WTC11 (cell line): ENCODE measurements at regions not wholly inside any gene's neighbourhood (a gene's known extent, or its start where the extent isn't known, plus 50 kb on each side); places are given as distances from the start of the nearest gene placed in this dataset.

Source experiments
- ATAC-seq: fragments of 200-7000 bp; cut with Tn5 transposase; 2 replicates; pipeline ENCODE4 v1.10.0; 2021; ENCODE audit warnings: mild to moderate bottlenecking, moderate library complexity
- CTCF ChIA-PET: fragments of 300-600 bp; sonication (Branson Sonifier 250); formaldehyde crosslinking; loops from one replicate; lab custom pipeline; 2021; ENCODE audit warnings: antibody characterized with exemption; lab: Charles Lee
- POLR2A ChIA-PET: fragments of 350-600 bp; sonication (Branson Sonifier 250); formaldehyde crosslinking; loops from one replicate; lab custom pipeline; 2021; ENCODE audit warnings: antibody characterized with exemption; lab: Charles Lee
- DNase-seq: peaks from one replicate; pipeline ENCODE4 v3.0.0; 2021; ENCODE audit warnings: low spot score
- H3K27ac Mint-ChIP-seq: 2 replicates; pipeline ENCODE4 v1.8.0; 2021; ENCODE audit warnings: mixed read lengths
- H3K27me3 Mint-ChIP-seq: 2 replicates; pipeline ENCODE4 v1.8.0; 2021; ENCODE audit warnings: low read depth, mild to moderate bottlenecking, moderate library complexity, mixed read lengths
- H3K36me3 Mint-ChIP-seq: 2 replicates; pipeline ENCODE4 v1.8.0; 2021; ENCODE audit warnings: mixed read lengths
- H3K4me1 Mint-ChIP-seq: 2 replicates; pipeline ENCODE4 v1.8.0; 2022; ENCODE audit warnings: mixed read lengths
- H3K4me3 Mint-ChIP-seq: 2 replicates; pipeline ENCODE4 v1.8.0; 2021; ENCODE audit warnings: mild to moderate bottlenecking, moderate library complexity, mixed read lengths
- H3K9me3 Mint-ChIP-seq: 2 replicates; pipeline ENCODE4 v1.8.0; 2021; ENCODE audit warnings: mixed read lengths
- ATF3 ChIP-seq: sonication (generic); formaldehyde crosslinking; conservative IDR thresholded peaks from 2 replicates; pipeline ENCODE4 v1.8.1; 2022; ENCODE audit warnings: mild to moderate bottlenecking, missing genetic modification reagents
- GABPB1 ChIP-seq: sonication (generic); formaldehyde crosslinking; IDR thresholded peaks from 2 replicates; pipeline ENCODE4 v1.8.1; 2023; ENCODE audit warnings: mild to moderate bottlenecking, missing genetic modification reagents
- HMGXB4 ChIP-seq: sonication (generic); formaldehyde crosslinking; IDR thresholded peaks from 2 replicates; pipeline ENCODE4 v1.8.1; 2023; ENCODE audit warnings: mild to moderate bottlenecking, moderate library complexity, missing genetic modification reagents
- JUN ChIP-seq: sonication (generic); formaldehyde crosslinking; IDR thresholded peaks from 2 replicates; pipeline ENCODE4 v1.8.0; 2023; ENCODE audit warnings: mild to moderate bottlenecking, missing genetic modification reagents
- KAT7 ChIP-seq: sonication (generic); formaldehyde crosslinking; IDR thresholded peaks from 2 replicates; pipeline ENCODE4 v1.8.1; 2023; ENCODE audit warnings: missing genetic modification reagents, mild to moderate bottlenecking, borderline replicate concordance
- NR3C1 ChIP-seq: sonication (generic); formaldehyde crosslinking; conservative IDR thresholded peaks from 2 replicates; pipeline ENCODE4 v1.8.1; 2023; ENCODE audit warnings: low read depth, mild to moderate bottlenecking, missing genetic modification reagents
- SOX15 ChIP-seq: fragments of 250-450 bp; sonication (Bioruptor Pico); IDR thresholded peaks from 2 replicates; pipeline ENCODE4 v1.9.0; 2021; ENCODE audit warnings: mild to moderate bottlenecking
- TCF7 ChIP-seq: sonication (generic); formaldehyde crosslinking; IDR thresholded peaks from 2 replicates; pipeline ENCODE4 v1.8.0; 2022; ENCODE audit warnings: mild to moderate bottlenecking, low read depth, missing genetic modification reagents, moderate library complexity
- TEAD1 ChIP-seq: sonication (generic); formaldehyde crosslinking; IDR thresholded peaks from 2 replicates; pipeline ENCODE4 v1.8.0; 2022; ENCODE audit warnings: mild to moderate bottlenecking, missing genetic modification reagents
- TEAD4 ChIP-seq: sonication (generic); formaldehyde crosslinking; IDR thresholded peaks from 2 replicates; pipeline ENCODE4 v1.8.0; 2022; ENCODE audit warnings: mild to moderate bottlenecking, missing genetic modification reagents
- USF2 ChIP-seq: sonication (generic); formaldehyde crosslinking; IDR thresholded peaks from 2 replicates; pipeline ENCODE4 v1.8.1; 2023; ENCODE audit warnings: mild to moderate bottlenecking, missing genetic modification reagents, moderate library complexity
- ZBTB21 ChIP-seq: sonication (generic); formaldehyde crosslinking; IDR thresholded peaks from 2 replicates; pipeline ENCODE4 v1.8.1; 2023; ENCODE audit warnings: mild to moderate bottlenecking, missing genetic modification reagents, borderline replicate concordance
- ZNF232 ChIP-seq: sonication (generic); formaldehyde crosslinking; IDR thresholded peaks from 2 replicates; pipeline ENCODE4 v1.8.0; 2022; ENCODE audit warnings: mild to moderate bottlenecking, missing genetic modification reagents
- ZNF263 ChIP-seq: sonication (generic); formaldehyde crosslinking; IDR thresholded peaks from 2 replicates; pipeline ENCODE4 v1.8.1; 2022; ENCODE audit warnings: low read depth, mild to moderate bottlenecking, moderate library complexity, missing genetic modification reagents
- ZNF317 ChIP-seq: sonication (generic); formaldehyde crosslinking; IDR thresholded peaks from 2 replicates; pipeline ENCODE4 v1.8.1; 2023; ENCODE audit warnings: low read depth, mild to moderate bottlenecking, moderate library complexity, missing genetic modification reagents, borderline replicate concordance
- ZNF396 ChIP-seq: fragments of 250-450 bp; sonication (Bioruptor Pico); IDR thresholded peaks from 2 replicates; pipeline ENCODE4 v1.8.0; 2021; ENCODE audit warnings: mild to moderate bottlenecking, moderate library complexity, borderline replicate concordance

DNA sequence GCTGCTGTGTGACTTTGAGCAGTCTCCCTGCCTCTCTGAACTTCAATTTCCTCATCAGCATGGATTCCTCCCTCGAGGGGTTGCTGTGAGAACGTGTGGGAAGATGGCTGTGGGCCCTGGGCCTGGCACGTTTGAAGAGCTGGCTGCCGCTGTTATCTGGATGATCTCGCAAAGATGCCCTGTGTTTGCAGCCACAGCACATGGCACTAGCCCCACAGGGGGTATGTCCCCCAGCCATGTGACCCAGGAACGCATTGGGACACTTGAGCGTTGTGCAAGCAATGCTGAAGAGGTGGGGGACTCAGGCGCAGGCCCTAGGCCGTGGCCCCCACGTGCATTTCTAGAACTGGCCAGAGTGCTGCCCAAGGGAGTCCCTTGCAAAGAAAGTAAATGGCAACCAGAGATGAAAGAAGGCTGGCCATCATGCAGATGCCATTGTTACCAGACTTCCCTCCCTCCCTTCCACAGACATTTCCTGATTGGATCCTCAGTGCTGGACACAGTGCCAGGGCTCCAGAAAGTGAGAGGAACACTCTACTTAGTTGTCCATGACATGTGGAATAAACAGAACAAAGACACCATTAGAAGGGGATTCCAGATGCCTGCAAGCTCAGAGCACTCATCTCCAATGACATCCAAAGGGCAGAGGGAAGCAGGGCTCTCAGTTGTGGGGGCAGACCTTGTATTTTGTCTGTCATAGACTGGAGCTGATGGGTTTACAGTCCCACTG lies 65.1 kb upstream of the NEURL1B start:
- ATAC-seq = no peak
- ChIA-PET POLR2A (interaction anchor here (0.6 kb wide), 1 partner anchor 34 kb away, joined by 3 read pairs; no protein-coding TSS in a partner anchor), CTCF (interaction anchor here (0.6 to 1.2 kb wide), 3 partner anchors 66 to 131 kb away, joined by 3 read pairs; no protein-coding TSS in a partner anchor)
- peaks cover 14% of the 10 kb centered on the region for H3K27me3 Mint-ChIP-seq
- DNase-seq = no peak
- TF ChIP-seq ZNF317 (CRISPR knock-in tag) (no peak), TEAD1 (CRISPR knock-in tag) (no peak), USF2 (CRISPR knock-in tag) (0 out of 2 replicates have a peak, but pooled peaks have one; percentile 8), ZBTB21 (CRISPR knock-in tag) (no peak), TEAD4 (CRISPR knock-in tag) (no peak)
- TF ChIP-seq, all 79 proteins: peak for 1
- Mint-ChIP-seq H3K4me3 (no peak overlapping the region), H3K9me3 (peaks cover 4% of the 10 kb centered on the region; the same call in 1 of the 2 replicates), H3K27ac (no peak overlapping the region), H3K36me3 (no peaks in the 10 kb centered on the region), H3K4me1 (peaks cover 31% of the 10 kb centered on the region)

GRCh38 chr5:172575416-172575815 lies 65.6 kb upstream of the NEURL1B start:
- peaks cover 32% of the 10 kb centered on the region for H3K4me1 Mint-ChIP-seq
- H3K36me3 Mint-ChIP-seq = no peaks in the 10 kb centered on the region
- DNase-seq (no peak), ATAC-seq (no peak)
- ChIA-PET POLR2A (no interaction called here), CTCF (no interaction called here)
- TF ChIP-seq ZNF263 (CRISPR knock-in tag) = no peak
- no peak for TF ChIP-seq ZNF232
- no peak for TF ChIP-seq TCF7 (CRISPR knock-in tag)
- TF ChIP-seq GABPB1 (CRISPR knock-in tag) = no peak
- no peak for TF ChIP-seq SOX15 (CRISPR knock-in tag)
- TF ChIP-seq NR3C1 = no peak
- TF ChIP-seq KAT7 (CRISPR knock-in tag) = no peak
- TF ChIP-seq ATF3 (CRISPR knock-in tag) = no peak
- TF ChIP-seq HMGXB4 (CRISPR knock-in tag) = no peak
- TF ChIP-seq ZNF396 (CRISPR knock-in tag) = no peak
- no peak overlapping the region for H3K4me3 Mint-ChIP-seq
- no peak overlapping the region for H3K27ac Mint-ChIP-seq
- H3K27me3 Mint-ChIP-seq = peaks cover 14% of the 10 kb centered on the region
- H3K9me3 Mint-ChIP-seq = peaks cover 4% of the 10 kb centered on the region; the same call in 1 of the 2 replicates

DNA sequence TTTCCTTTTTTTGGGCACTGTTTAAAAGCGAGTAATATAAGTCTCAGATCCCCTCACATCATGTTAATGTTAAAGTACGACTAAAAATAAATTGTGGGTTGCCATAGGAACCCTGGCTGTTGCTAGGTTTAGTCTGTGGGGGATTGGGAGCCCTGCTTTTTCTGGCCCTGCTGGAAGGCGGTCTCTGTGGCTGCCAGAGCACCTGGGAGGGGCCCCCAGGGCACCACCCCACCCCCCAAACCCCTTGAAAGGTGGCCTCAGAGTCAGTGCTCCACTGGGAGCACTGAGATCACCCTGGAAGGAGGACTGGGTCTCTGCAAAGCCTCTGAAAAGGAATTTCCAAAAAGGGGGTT lies 66.2 kb upstream of the NEURL1B start:
- ChIA-PET CTCF (interaction anchor here (0.6 kb wide), 2 partner anchors 90 to 1936 kb away, joined by 4 to 5 read pairs; no protein-coding TSS in a partner anchor), POLR2A (no interaction called here)
- DNase-seq (no peak), ATAC-seq (no peak)
- TF ChIP-seq ZNF263 (CRISPR knock-in tag) = peak; percentile 84; the same call in 1 of the 2 replicates
- TF ChIP-seq JUN (CRISPR knock-in tag) = no peak
- peaks cover 4% of the 10 kb centered on the region; the same call in 1 of the 2 replicates for H3K9me3 Mint-ChIP-seq
- H3K36me3 Mint-ChIP-seq = no peaks in the 10 kb centered on the region
- H3K4me1 Mint-ChIP-seq = peaks cover 37% of the 10 kb centered on the region
- no peak overlapping the region for H3K4me3 Mint-ChIP-seq
- peaks cover 14% of the 10 kb centered on the region for H3K27me3 Mint-ChIP-seq
- no peak overlapping the region for H3K27ac Mint-ChIP-seq
